Lower lobe of right lung (tissue), 2 donors: ENCODE measurements at regions not wholly inside any gene's neighbourhood (a gene's known extent, or its start where the extent isn't known, plus 50 kb on each side); places are given as distances from the start of the nearest gene placed in this dataset.
A peak's percentile ranks its signal among the peaks of the same experiment; 100 is the strongest.

Source experiments
- ATAC-seq, 2 donors: fragments of 200-7000 bp; cut with Tn5 transposase; one replicate each; pipeline ENCODE4 v1.9.1; 2020 to 2022; ENCODE audit warnings: mild to moderate bottlenecking in 2 of 2, moderate library complexity in 2 of 2
- DNase-seq: peaks from one replicate; pipeline ENCODE4 v3.0.0-alpha.2; 2020
- H3K27ac ChIP-seq: fragments of 200-600 bp; one replicate; pipeline ENCODE4 v1.8.0; 2022
- H3K27me3 ChIP-seq: fragments of 200-600 bp; one replicate; pipeline ENCODE4 v1.8.0; 2022; ENCODE audit warnings: low read depth
- H3K36me3 ChIP-seq: fragments of 200-600 bp; one replicate; pipeline ENCODE4 v1.8.0; 2022; ENCODE audit warnings: mild to moderate bottlenecking
- H3K4me1 ChIP-seq: fragments of 200-600 bp; one replicate; pipeline ENCODE4 v1.8.0; 2022
- H3K4me3 ChIP-seq: fragments of 200-600 bp; one replicate; pipeline ENCODE4 v1.8.0; 2022; ENCODE audit warnings: mild to moderate bottlenecking
- H3K9me3 ChIP-seq: fragments of 200-600 bp; one replicate; pipeline ENCODE4 v1.8.0; 2022
- intact Hi-C: fragments of 100-400 bp; cut with DNase I; formaldehyde crosslinking; loops from one replicate; pipeline ENCODE4 v1.11.0; 2022
- TF ChIP-seq, protein P1 (sequence below): fragments of 200-600 bp; IDR thresholded peaks from one replicate; pipeline ENCODE4 v1.8.0; 2022; ENCODE audit warnings: antibody characterized with exemption, mild to moderate bottlenecking
- donor health status: DM: no; HTN: yes; CAD: no; lungs with severe emphysema.

DNA sequence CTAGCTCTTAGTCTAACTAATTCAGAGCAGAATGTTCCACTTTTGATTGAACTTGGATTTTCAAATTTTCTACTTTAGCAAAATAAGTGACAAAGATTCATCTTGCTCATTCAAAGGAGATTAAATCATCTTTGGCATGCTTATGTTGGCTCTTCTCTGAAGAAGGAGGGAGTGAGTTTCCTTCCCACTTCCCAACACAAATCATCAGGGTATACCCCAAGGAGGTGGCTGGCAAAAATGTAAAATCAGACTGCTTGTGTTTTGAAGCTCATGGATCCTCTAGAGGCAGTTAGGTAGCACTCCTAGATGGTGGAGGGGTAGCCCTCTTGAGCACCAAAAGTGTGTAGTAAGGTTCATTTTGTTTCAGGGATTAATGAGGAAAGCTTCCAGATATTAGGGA is 343.1 kb downstream of the OSTF1 start:
- Histone ChIP-seq H3K27me3 (no peaks in the 10 kb centered on the region), H3K4me1 (no peaks in the 10 kb centered on the region), H3K9me3 (no peaks in the 10 kb centered on the region), H3K36me3 (no peaks in the 10 kb centered on the region), H3K27ac (peak overlapping the region; percentile 48), H3K4me3 (no peak overlapping the region)
- intact Hi-C loops: no loop called here
- DNase-seq (no peak), ATAC-seq (no peak)
- TF ChIP-seq, protein P1, sequence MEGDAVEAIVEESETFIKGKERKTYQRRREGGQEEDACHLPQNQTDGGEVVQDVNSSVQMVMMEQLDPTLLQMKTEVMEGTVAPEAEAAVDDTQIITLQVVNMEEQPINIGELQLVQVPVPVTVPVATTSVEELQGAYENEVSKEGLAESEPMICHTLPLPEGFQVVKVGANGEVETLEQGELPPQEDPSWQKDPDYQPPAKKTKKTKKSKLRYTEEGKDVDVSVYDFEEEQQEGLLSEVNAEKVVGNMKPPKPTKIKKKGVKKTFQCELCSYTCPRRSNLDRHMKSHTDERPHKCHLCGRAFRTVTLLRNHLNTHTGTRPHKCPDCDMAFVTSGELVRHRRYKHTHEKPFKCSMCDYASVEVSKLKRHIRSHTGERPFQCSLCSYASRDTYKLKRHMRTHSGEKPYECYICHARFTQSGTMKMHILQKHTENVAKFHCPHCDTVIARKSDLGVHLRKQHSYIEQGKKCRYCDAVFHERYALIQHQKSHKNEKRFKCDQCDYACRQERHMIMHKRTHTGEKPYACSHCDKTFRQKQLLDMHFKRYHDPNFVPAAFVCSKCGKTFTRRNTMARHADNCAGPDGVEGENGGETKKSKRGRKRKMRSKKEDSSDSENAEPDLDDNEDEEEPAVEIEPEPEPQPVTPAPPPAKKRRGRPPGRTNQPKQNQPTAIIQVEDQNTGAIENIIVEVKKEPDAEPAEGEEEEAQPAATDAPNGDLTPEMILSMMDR: no peak

DNA sequence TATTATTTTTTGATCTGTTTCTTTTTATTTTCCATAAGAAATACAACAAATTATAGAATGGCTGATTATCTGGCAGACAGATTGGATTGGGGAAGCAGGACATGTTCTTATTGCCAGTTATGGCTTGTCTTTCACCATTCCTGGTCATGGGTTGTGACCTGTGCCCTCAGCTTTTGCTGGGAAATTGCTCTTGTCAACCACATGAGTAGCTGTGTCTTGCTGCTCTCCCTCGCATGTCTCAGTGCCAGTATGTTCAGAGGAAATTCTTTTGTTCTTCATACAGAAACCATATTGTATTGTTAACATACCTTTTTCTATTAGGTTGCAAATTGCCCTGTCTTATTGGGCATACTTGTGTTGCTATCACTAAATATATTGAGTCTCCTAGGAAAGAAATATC is 344.1 kb downstream of the OSTF1 start:
- H3K9me3 ChIP-seq: no peaks in the 10 kb centered on the region
- intact Hi-C loops: no loop called here
- no peaks in the 10 kb centered on the region for H3K27me3 ChIP-seq
- ATAC-seq: peak; percentile 32 to 50
- TF ChIP-seq, protein P1: no peak
- H3K27ac ChIP-seq: peak overlapping the region; percentile 48
- no peaks in the 10 kb centered on the region for H3K4me1 ChIP-seq
- no peak overlapping the region for H3K4me3 ChIP-seq
- H3K36me3 ChIP-seq: no peaks in the 10 kb centered on the region
- DNase-seq: no peak

DNA sequence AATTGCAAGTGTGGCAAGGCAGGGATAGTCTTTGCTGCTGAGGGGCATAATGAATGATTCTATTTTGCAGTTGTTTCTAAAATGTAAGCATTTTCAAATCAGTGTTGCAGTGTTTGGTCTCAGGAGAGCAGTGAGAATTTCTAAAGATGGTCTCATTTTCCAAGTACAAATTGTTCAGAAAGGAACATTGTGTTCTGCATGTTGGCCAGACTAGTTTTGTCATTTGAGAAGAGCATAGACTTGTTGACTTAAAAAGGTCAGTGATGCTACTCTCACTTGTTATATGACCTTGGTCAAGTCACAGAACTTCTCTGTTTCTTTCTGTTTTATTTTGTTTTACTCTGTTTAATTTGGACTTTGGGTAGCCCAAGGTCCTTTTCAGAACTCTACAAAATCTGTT is 344.6 kb downstream of the OSTF1 start:
- no peak overlapping the region for H3K4me3 ChIP-seq
- H3K27ac ChIP-seq: peak overlapping the region; percentile 48
- H3K27me3 ChIP-seq: no peaks in the 10 kb centered on the region
- no peaks in the 10 kb centered on the region for H3K36me3 ChIP-seq
- DNase-seq (no peak), ATAC-seq (peak in 1 of 2 donors; percentile 29)
- intact Hi-C loops: no loop called here
- H3K9me3 ChIP-seq: no peaks in the 10 kb centered on the region
- TF ChIP-seq, protein P1: no peak
- no peaks in the 10 kb centered on the region for H3K4me1 ChIP-seq

DNA sequence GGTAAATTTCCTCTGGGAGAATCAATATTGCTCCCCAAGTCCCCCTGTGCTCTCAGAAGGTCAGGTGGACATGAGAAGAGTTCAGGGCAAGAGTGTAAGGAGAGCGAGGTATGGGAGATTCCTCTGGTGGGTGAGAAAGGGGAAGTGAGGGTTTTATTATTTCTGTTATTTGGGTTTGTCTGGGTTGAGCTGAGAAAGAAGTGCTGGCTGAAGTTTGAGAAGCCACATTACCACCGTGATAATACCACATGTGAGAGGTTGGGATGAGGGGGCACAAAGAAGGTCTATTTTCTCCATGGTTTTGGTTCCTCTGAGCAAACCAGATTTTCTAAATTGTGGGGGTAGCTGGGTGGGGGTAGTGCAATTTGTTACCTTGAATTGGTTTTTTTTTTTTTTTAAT is 350.4 kb downstream of the OSTF1 start:
- Histone ChIP-seq H3K9me3 (no peaks in the 10 kb centered on the region), H3K36me3 (no peaks in the 10 kb centered on the region), H3K27ac (no peak overlapping the region), H3K4me1 (no peaks in the 10 kb centered on the region), H3K4me3 (no peak overlapping the region), H3K27me3 (no peaks in the 10 kb centered on the region)
- TF ChIP-seq, protein P1: no peak
- intact Hi-C loops: no loop called here
- DNase-seq (no peak), ATAC-seq (no peak)

DNA sequence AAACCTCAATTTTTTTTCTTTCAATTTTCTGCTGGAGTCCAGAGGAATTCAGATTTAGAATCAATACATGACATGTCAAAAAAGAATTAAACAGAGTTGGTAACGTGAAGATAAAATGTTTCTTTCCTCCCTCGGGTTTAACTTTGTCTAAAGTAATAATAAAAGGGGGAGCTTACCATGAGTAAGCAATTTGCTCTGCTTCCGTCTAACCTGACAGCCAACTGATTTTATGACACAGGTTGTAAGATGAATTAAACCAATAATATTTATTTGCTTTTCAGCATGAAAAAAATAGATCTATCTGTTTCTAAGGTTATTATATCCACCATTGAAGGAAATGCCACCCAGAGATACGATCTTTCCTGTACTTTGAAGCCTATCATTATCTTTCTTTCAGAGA is 352.6 kb downstream of the OSTF1 start:
- intact Hi-C loops: no loop called here
- Histone ChIP-seq H3K4me1 (no peaks in the 10 kb centered on the region), H3K27me3 (no peaks in the 10 kb centered on the region), H3K27ac (no peak overlapping the region), H3K9me3 (no peaks in the 10 kb centered on the region), H3K36me3 (no peaks in the 10 kb centered on the region), H3K4me3 (no peak overlapping the region)
- ATAC-seq: no peak
- TF ChIP-seq, protein P1: no peak
- DNase-seq: no peak

DNA sequence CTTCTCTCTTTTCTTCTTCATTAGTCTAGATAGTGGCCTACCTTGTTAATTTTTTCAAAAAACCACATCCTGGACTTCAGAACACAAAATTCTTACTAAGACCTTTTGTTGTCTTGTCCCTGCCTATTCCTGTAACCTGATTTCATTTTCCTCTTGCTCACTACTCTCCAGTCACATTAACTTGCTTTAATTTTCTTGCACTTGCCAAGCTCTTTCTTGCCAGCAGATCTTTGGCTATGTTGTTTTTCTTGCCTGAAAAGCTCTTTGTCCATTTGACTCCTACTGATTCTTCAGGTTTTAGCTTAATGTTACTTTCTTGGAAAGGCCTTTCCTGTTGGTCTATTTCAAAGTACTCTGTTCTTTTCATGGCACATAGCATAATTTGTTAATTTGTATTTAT is 356.8 kb downstream of the OSTF1 start:
- H3K27ac ChIP-seq: no peak overlapping the region
- TF ChIP-seq, protein P1: no peak
- DNase-seq (no peak), ATAC-seq (no peak)
- no peaks in the 10 kb centered on the region for H3K27me3 ChIP-seq
- peaks cover 11% of the 10 kb centered on the region for H3K4me1 ChIP-seq
- H3K4me3 ChIP-seq: no peak overlapping the region
- no peaks in the 10 kb centered on the region for H3K36me3 ChIP-seq
- intact Hi-C loops: no loop called here
- H3K9me3 ChIP-seq: no peaks in the 10 kb centered on the region
